MM.1S (cell line): ENCODE measurements at regions not wholly inside any gene's neighbourhood (a gene's known extent, or its start where the extent isn't known, plus 50 kb on each side); places are given as distances from the start of the nearest gene placed in this dataset.

ENCODE experiments used
- DNase-seq: peaks from one replicate; pipeline ENCODE4 v3.0.0-alpha.2; 2015
- H2AFZ ChIP-seq: fragments of 300-600 bp; sonication (generic); 2 replicates; pipeline ENCODE4 v1.6.0; 2016; ENCODE audit warnings: antibody characterized with exemption, low read length
- H3F3A ChIP-seq: fragments of 300-600 bp; sonication (generic); 2 replicates; pipeline ENCODE4 v1.6.1; 2016; ENCODE audit warnings: mild to moderate bottlenecking, antibody characterized with exemption, low read length, moderate library complexity, mixed read lengths; ENCODE audit not compliant: insufficient read depth
- H3K27ac ChIP-seq: fragments of 300-600 bp; sonication (generic); 2 replicates; pipeline ENCODE4 v1.5.1; 2016; ENCODE audit warnings: mild to moderate bottlenecking, low read length
- H3K27me3 ChIP-seq: fragments of 300-600 bp; sonication (generic); replicated peaks from 2 replicates; pipeline ENCODE4 v1.6.0; 2016; ENCODE audit warnings: low read length; ENCODE audit not compliant: insufficient read depth
- H3K36me3 ChIP-seq: fragments of 300-600 bp; sonication (generic); replicated peaks from 2 replicates; pipeline ENCODE4 v1.6.1; 2016; ENCODE audit warnings: mild to moderate bottlenecking, low read length, mixed read lengths; ENCODE audit not compliant: insufficient read depth
- H3K4me1 ChIP-seq: fragments of 300-600 bp; sonication (generic); 2 replicates; pipeline ENCODE4 v1.6.1; 2016; ENCODE audit warnings: low read length, mixed read lengths
- H3K4me2 ChIP-seq: fragments of 300-600 bp; sonication (generic); 2 replicates; pipeline ENCODE4 v1.6.0; 2016; ENCODE audit warnings: low read depth, low read length
- H3K4me3 ChIP-seq: fragments of 300-600 bp; sonication (generic); 2 replicates; pipeline ENCODE4 v1.5.1; 2016; ENCODE audit warnings: low read length, mixed read lengths
- H3K79me2 ChIP-seq: fragments of 300-600 bp; sonication (generic); 2 replicates; pipeline ENCODE4 v1.6.1; 2016; ENCODE audit warnings: mixed run types, low read length, mixed read lengths
- H3K9ac ChIP-seq: fragments of 300-600 bp; sonication (generic); 2 replicates; pipeline ENCODE4 v1.6.1; 2016; ENCODE audit warnings: low read length, mixed read lengths
- H3K9me2 ChIP-seq: fragments of 300-600 bp; sonication (generic); replicated peaks from 2 replicates; pipeline ENCODE4 v1.6.1; 2016; ENCODE audit warnings: mild to moderate bottlenecking, low read length, mixed read lengths; ENCODE audit not compliant: insufficient read depth
- H3K9me3 ChIP-seq: fragments of 300-600 bp; sonication (generic); replicated peaks from 2 replicates; pipeline ENCODE4 v1.6.1; 2016; ENCODE audit warnings: mild to moderate bottlenecking, low read length, mixed read lengths; ENCODE audit not compliant: insufficient read depth
- H4K20me1 ChIP-seq: fragments of 300-600 bp; sonication (generic); 2 replicates; pipeline ENCODE4 v1.6.1; 2016; ENCODE audit warnings: mild to moderate bottlenecking, low read length, moderate library complexity, mixed read lengths; ENCODE audit not compliant: insufficient read depth
- EZH2 ChIP-seq: fragments of 300-600 bp; sonication (generic); optimal IDR thresholded peaks from 2 replicates; pipeline ENCODE3; 2017; ENCODE audit warnings: low read depth, mild to moderate bottlenecking, antibody characterized with exemption, low read length, mixed read lengths
- EZH2phosphoT487 ChIP-seq: fragments of 300-600 bp; sonication (generic); IDR thresholded peaks from 2 replicates; pipeline ENCODE4 v1.6.1; 2018; ENCODE audit warnings: antibody characterized with exemption, low read length
- TF ChIP-seq, protein P1 (sequence below): fragments of 300-600 bp; sonication (generic); IDR thresholded peaks from 2 replicates; pipeline ENCODE4 v1.5.1; 2016; ENCODE audit warnings: antibody characterized with exemption, low read length, mixed read lengths

DNA sequence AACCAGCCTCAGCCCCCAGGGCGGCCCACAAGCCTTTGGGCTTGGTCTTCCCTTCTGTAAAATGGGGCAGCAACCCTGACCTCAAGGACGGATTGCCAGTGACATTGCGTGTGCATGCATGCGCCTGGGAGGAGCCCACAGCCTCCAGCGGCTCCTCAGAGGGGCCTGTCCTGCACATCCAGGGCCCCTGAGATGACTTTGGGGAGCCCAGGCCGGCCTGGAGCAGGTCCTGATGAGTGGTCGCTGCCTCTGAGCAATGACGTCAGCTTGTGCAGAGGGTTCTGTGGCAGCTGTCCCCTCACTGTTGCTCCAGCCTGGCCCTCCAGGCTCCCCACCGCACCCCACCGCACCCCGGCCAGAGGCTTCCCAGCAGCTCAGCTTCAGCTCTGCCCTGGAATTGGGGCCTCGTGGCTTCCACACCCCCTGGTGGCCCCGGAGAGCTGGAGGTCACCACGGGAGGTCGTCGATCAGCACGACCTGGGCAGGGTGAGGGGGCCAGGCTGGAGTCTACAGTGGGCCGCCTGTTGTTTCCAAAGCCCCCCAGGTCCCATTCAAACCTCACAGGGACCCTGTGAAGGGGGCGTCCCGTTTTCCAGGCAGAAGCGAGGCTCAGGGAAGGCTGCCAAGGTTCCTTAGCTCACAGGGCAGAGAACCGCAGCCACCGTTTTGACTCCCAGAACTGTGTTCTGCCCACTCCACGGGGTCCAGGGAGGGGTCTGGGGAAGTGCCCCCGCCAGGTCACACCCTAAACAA is 341.8 kb downstream of the SEC14L1 start:
- TF ChIP-seq, protein P1, sequence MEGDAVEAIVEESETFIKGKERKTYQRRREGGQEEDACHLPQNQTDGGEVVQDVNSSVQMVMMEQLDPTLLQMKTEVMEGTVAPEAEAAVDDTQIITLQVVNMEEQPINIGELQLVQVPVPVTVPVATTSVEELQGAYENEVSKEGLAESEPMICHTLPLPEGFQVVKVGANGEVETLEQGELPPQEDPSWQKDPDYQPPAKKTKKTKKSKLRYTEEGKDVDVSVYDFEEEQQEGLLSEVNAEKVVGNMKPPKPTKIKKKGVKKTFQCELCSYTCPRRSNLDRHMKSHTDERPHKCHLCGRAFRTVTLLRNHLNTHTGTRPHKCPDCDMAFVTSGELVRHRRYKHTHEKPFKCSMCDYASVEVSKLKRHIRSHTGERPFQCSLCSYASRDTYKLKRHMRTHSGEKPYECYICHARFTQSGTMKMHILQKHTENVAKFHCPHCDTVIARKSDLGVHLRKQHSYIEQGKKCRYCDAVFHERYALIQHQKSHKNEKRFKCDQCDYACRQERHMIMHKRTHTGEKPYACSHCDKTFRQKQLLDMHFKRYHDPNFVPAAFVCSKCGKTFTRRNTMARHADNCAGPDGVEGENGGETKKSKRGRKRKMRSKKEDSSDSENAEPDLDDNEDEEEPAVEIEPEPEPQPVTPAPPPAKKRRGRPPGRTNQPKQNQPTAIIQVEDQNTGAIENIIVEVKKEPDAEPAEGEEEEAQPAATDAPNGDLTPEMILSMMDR = no peak
- TF ChIP-seq EZH2 = no peak
- no peaks in the 10 kb centered on the region for H3K9me3 ChIP-seq
- no peak overlapping the region for H2AFZ ChIP-seq
- no peak overlapping the region for H3K4me3 ChIP-seq
- DNase-seq = no peak
- H4K20me1 ChIP-seq = no peaks in the 10 kb centered on the region
- H3K79me2 ChIP-seq = peaks cover 80% of the 10 kb centered on the region
- no peak overlapping the region for H3K27ac ChIP-seq
- no peak overlapping the region for H3K9ac ChIP-seq
- H3K27me3 ChIP-seq = no peaks in the 10 kb centered on the region
- peaks cover 2% of the 10 kb centered on the region; the same call in 1 of the 2 replicates for H3F3A ChIP-seq
- no peak overlapping the region for H3K4me2 ChIP-seq
- peaks cover 5% of the 10 kb centered on the region for H3K4me1 ChIP-seq
- H3K36me3 ChIP-seq = no peaks in the 10 kb centered on the region
- no peaks in the 10 kb centered on the region for H3K9me2 ChIP-seq

DNA sequence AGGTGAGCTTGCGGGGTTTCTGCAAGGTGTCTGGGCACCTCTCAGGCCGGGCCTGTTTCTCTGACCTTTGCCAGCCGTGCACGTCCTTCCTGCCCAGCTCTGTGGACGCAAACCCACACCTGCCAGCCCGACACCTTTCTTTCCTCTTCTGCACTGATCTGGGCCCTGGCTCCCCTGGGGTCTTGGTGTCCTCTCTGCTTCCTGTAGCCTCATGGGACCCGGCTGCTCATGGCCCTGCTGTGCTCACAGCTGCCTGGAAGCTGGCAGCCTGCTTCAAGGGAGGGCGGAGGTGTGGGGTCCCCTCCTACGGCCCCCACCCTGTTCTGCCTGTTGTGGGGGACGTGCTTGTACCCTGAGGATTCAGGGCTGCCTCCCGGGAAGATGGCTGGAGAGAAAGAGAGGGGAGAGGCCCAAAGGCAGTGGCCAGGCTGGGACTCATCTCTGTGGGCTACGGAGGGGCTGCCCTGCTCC is 342.4 kb downstream of the SEC14L1 start:
- no peak for DNase-seq
- H3K9me3 ChIP-seq = no peaks in the 10 kb centered on the region
- no peaks in the 10 kb centered on the region for H3K9me2 ChIP-seq
- H3F3A ChIP-seq = no peaks in the 10 kb centered on the region
- no peak overlapping the region for H3K4me3 ChIP-seq
- TF ChIP-seq, protein P1 = no peak
- no peak for TF ChIP-seq EZH2
- no peak for TF ChIP-seq EZH2phosphoT487
- no peak overlapping the region for H3K27ac ChIP-seq
- no peaks in the 10 kb centered on the region for H3K27me3 ChIP-seq
- no peak overlapping the region for H2AFZ ChIP-seq
- H3K9ac ChIP-seq = no peak overlapping the region
- H3K79me2 ChIP-seq = peaks cover 74% of the 10 kb centered on the region
- no peaks in the 10 kb centered on the region for H4K20me1 ChIP-seq
- H3K4me1 ChIP-seq = no peaks in the 10 kb centered on the region
- H3K36me3 ChIP-seq = no peaks in the 10 kb centered on the region
- no peak overlapping the region for H3K4me2 ChIP-seq

DNA sequence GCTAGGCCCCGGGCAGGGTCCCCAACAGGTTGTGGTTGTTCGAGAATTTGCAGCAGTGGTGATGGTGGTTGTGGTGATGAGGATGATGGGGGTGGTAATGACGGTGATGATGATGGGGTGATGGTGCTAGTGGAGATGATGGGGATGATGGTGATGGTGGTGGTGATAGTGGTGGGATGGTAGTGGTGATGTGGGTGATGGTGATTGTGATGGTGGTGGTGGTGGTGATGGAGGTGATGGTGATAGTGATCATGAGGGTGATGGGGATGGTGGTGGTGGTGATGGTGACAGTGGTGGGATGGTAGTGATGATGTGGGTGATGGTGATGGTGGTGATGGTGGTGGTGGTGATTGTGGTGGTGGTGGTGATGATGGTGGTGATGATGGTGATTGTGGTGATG is 343.3 kb downstream of the SEC14L1 start:
- Histone ChIP-seq H3K79me2 (peaks cover 64% of the 10 kb centered on the region), H3K9ac (no peak overlapping the region), H3K4me2 (no peak overlapping the region)

More for the DNA sequence above, 343.3 kb downstream of the SEC14L1 start:
- Histone ChIP-seq H3K27me3 (no peaks in the 10 kb centered on the region), H3K9me2 (no peaks in the 10 kb centered on the region), H3F3A (no peaks in the 10 kb centered on the region), H4K20me1 (no peaks in the 10 kb centered on the region), H3K27ac (no peak overlapping the region), H3K4me1 (no peaks in the 10 kb centered on the region), H3K9me3 (no peaks in the 10 kb centered on the region), H3K36me3 (no peaks in the 10 kb centered on the region), H3K4me3 (no peak overlapping the region), H2AFZ (no peak overlapping the region)
- DNase-seq = no peak
- no peak for TF ChIP-seq EZH2
- TF ChIP-seq EZH2phosphoT487 = no peak
- TF ChIP-seq, protein P1 = no peak
